GM12891 (cell line): ENCODE measurements at regions not wholly inside any gene's neighbourhood (a gene's known extent, or its start where the extent isn't known, plus 50 kb on each side); places are given as distances from the start of the nearest gene placed in this dataset.

Experiments used
- POLR2A ChIP-seq: IDR thresholded peaks from 2 replicates; pipeline ENCODE4 v1.6.1; 2011; ENCODE audit warnings: low read depth, low read length, control low read depth
- POLR2AphosphoS5 ChIP-seq: IDR thresholded peaks from 2 replicates; pipeline ENCODE4 v1.6.1; 2011; ENCODE audit warnings: low read depth, low read length, control low read depth
- SPI1 ChIP-seq: IDR thresholded peaks from 2 replicates; pipeline ENCODE4 v1.6.1; 2011; ENCODE audit warnings: low read depth, low read length, control low read depth
- TAF1 ChIP-seq: IDR thresholded peaks from 2 replicates; pipeline ENCODE4 v1.6.1; 2011; ENCODE audit warnings: low read depth, low read length, control low read depth

GRCh38 chr21:28687586-28687985, 305.1 kb downstream of the LTN1 start:
- TF ChIP-seq POLR2AphosphoS5 (no peak), POLR2A (no peak), TAF1 (no peak), SPI1 (no peak)
